ENCODE measurements at regions not wholly inside any gene's neighbourhood (a gene's known extent, or its start where the extent isn't known, plus 50 kb on each side); places are given as distances from the start of the nearest gene placed in this dataset.

GRCh38 chr7:115491744-115492380, 538.7 kb downstream of the TFEC start:
- ATAC-seq, result no peak
- no peaks in the 10 kb centered on the region for H3K36me3 ChIP-seq
- no peak for DNase-seq
- H3K4me3 ChIP-seq, result no peak overlapping the region
- H3K9me3 ChIP-seq, result no peaks in the 10 kb centered on the region
- 49% methylated on average over 4 of the region's 4 CpGs for WGBS (ENCODE audit: insufficient coverage, low coverage, low lambda C conversion rate, missing lambda C conversion rate)
- intact Hi-C loops (cut with DNase I), result no loop called here
- H3K27me3 ChIP-seq, result peaks cover 0 to 3% of the 10 kb centered on the region in 2 donors
- H3K27ac ChIP-seq, result no peak overlapping the region
- TF ChIP-seq POLR2A (IDR thresholded peaks at IDR 0.05), result no peak
- TF ChIP-seq CTCF (IDR thresholded peaks at IDR 0.05), result no peak
- no peaks in the 10 kb centered on the region for H3K4me1 ChIP-seq

- Histone ChIP-seq H3K9me3 (no peaks in the 10 kb centered on the region), H3K4me3 (no peak overlapping the region), H3K36me3 (no peaks in the 10 kb centered on the region), H3K27ac (no peak overlapping the region), H3K27me3 (peaks cover 0 to 10% of the 10 kb centered on the region in 2 donors), H3K4me1 (peaks cover 0 to 3% (median 0%) of the 10 kb centered on the region in 4 donors)
- ATAC-seq, result no peak
- TF ChIP-seq CTCF (IDR thresholded peaks at IDR 0.05) (no peak), POLR2A (IDR thresholded peaks at IDR 0.05) (no peak)
- DNase-seq, result no peak
- 67% methylated on average over 1 of the region's 1 CpG for WGBS (ENCODE audit: insufficient coverage, low coverage, low lambda C conversion rate, missing lambda C conversion rate)
- intact Hi-C loops (cut with DNase I), result no loop called here
These were observed 551.1 kb downstream of the TFEC start for GRCh38 chr7:115479448-115479847.

- H3K36me3 ChIP-seq, result no peaks in the 10 kb centered on the region
These were observed 552.1 kb downstream of the TFEC start for GRCh38 chr7:115478426-115478825.

GRCh38 chr7:115477193-115477651, 553.3 kb downstream of the TFEC start:
- DNase-seq (peak in 2 of 3 donors; percentile 27 to 55), ATAC-seq (peak; percentile 48 to 61 (median 58))
- peaks cover 0 to 10% of the 10 kb centered on the region in 2 donors for H3K27me3 ChIP-seq
- 4% methylated on average over 25 of the region's 30 CpGs for WGBS (ENCODE audit: insufficient coverage, low coverage, low lambda C conversion rate, missing lambda C conversion rate)
- TF ChIP-seq POLR2A (IDR thresholded peaks at IDR 0.05), result no peak
- no peak for TF ChIP-seq CTCF (IDR thresholded peaks at IDR 0.05)
- H3K9me3 ChIP-seq, result no peaks in the 10 kb centered on the region
- intact Hi-C loops (cut with DNase I), result no loop called here
- H3K36me3 ChIP-seq, result no peaks in the 10 kb centered on the region
- H3K27ac ChIP-seq, result no peak overlapping the region
- peaks cover 0 to 3% (median 0%) of the 10 kb centered on the region in 4 donors for H3K4me1 ChIP-seq
- no peak overlapping the region for H3K4me3 ChIP-seq

More at GRCh38 chr7:115478426-115478825, 552.1 kb downstream of the TFEC start:
- intact Hi-C loops (cut with DNase I), result no loop called here
- TF ChIP-seq POLR2A (IDR thresholded peaks at IDR 0.05) (no peak), CTCF (IDR thresholded peaks at IDR 0.05) (no peak)
- Histone ChIP-seq H3K27me3 (peaks cover 0 to 10% of the 10 kb centered on the region in 2 donors), H3K9me3 (no peaks in the 10 kb centered on the region), H3K27ac (no peak overlapping the region), H3K4me1 (peaks cover 0 to 3% (median 0%) of the 10 kb centered on the region in 4 donors), H3K4me3 (no peak overlapping the region)
- ATAC-seq (no peak), DNase-seq (no peak)

Data from right lobe of liver (tissue), 6 donors.